IPS-NIHi7 (cell line): ENCODE measurements at regions not wholly inside any gene's neighbourhood (a gene's known extent, or its start where the extent isn't known, plus 50 kb on each side); places are given as distances from the start of the nearest gene placed in this dataset.
A peak's percentile ranks its signal among the peaks of the same experiment; 100 is the strongest.

ENCODE experiments used
- DNase-seq: peaks from one replicate; pipeline ENCODE4 v3.0.0; 2012; ENCODE audit warnings: mixed read lengths; ENCODE audit errors: extremely low spot score

DNA sequence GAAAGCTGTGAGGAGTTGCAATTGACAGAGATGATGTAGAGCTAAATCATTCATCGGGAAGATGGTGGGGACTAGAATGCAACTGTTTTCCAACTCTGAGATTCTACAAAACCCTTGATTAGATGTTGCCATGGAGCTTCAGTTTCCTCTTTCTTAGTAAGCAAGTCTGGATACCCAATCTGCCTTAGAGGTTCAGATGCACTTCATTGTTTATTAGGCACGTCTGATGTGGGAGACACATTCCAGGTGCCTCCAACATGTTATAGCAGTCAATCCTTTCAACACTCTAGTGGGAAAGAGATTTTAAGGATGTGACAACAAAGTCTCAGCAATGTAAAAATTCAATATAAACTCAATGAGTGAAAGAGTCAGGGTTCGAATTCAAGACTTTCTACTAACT is 291.3 kb upstream of the PHYHIPL start:
- DNase-seq: no peak

DNA sequence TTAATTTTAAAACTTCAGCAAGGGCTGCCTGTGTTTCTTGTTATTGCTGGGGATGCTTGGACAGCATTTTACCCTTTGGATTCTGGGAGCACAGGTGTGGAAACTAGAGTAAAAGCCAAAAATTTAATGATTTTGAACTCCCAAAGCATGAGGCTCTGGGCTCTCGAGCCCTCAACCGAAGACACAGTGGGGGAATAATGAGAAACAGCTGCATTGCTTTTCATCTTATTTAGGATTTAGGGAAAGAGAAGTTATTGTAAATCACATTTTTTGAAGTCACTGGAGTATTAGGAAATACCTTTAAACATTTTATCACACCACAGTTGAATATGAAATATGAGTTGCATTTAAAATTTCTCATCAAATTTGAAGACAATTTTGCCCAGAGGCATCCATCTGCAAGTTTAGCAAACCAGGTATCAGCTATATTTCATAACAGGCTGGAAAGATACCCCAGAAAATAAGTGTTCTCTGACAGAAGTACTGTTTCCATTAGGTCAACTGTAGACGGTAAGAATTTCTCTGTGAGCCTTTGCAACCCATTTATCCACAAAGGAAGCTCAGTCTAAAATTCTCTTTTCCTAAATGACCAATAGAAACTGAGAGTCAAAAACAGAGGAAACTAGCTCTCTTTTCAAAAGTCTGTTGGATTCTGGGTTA is 290.6 kb upstream of the PHYHIPL start:
- DNase-seq: no peak

DNA sequence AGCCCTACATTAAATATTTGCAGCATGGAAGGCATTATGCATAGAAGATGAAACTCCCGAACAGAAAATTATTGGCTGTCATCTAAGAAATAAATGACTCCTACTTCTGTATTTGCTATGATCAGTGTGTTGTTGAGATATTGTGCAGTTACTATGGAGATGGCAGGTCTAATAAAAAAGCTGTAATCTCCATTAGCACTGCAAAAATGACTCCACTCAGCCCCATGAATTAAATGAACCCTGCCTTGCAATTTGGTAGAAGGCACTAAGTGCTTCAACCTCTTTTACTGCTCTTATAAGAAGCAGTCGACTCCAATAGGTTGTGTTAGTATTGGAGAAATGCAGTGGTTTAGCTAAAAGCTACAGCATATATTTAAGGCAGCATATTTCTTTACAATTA is 290.0 kb upstream of the PHYHIPL start:
- no peak for DNase-seq

DNA sequence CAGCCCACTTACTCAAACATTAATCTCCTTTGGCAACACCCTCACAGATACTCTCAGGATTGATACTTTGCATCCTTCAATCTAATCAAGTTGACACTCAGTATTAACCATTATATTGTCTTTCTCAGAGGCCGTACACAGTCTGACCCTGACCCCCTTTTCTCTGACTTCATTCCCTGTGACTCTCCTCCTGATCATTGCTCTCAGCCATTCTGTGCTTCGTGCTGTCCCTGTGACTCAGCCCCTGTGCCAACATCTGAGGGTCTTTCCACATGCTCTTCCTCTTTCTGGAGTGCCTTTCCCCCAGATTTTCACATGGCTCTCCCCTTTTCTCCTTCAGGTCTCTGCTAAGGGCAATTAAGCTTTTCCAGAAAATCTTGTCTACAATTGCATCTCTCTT is 289.0 kb upstream of the PHYHIPL start:
- DNase-seq: no peak

DNA sequence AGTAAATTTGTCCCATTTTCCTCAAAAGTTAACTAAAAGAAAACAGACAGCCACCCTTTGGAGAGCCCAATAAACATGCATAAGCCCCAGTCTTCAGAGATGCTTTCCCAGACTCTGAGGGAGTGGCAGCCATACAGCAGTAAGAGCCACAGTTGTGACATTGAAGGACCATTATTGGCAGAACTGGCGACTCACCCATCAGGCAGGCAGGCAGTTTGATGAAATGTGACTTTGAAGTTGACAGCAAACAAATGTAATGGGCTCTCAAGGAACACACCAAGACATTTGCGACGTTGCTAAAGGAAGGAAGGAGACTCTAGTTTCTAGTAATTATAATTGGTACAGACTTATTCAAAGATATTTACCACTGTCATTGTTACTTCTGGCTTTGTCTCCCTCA is 287.5 kb upstream of the PHYHIPL start:
- no peak for DNase-seq

DNA sequence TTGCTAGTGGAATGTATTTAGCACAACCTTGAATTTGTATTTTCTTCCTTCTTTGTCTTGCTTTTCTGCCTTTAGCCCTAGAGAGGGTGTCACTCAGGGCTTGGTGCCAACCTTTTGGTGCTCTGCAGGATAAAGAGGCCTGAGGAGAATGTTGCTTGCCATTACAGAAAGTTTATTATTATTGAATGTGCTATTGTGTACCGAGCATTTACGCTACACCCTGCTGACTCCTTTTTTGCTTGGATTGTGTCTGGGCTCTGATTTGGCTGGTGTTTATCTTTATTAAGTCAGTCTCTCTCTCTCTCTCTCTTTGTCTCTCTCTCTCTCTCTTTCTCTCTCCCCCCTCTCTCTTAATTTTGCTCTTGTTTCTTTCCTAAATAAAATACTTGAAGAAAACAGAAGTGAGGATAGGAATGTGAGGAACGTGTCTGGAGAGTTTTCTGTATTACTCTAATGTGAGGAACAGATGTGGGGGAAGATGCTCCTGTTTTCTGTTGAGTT is 284.4 kb upstream of the PHYHIPL start:
- no peak for DNase-seq

DNA sequence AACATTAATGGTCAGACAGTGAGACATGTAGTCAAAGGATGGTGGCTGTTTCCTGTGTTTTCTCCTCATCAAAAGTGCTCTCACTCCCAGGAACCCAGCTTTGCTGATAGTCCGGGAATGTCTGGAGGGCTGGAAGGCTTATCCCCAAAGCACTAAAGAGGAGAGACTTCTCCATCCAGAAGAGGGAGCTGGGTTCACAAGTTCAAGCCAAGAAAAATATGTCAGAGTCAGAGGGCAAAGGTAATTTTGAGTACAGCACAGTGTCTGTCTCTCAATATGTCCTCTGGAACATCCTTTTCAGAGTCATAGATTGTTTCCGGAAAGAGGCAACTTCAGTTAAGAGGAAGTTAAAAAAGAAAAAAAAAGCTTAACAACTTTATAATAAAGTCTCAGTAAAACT is 281.5 kb upstream of the PHYHIPL start:
- peak; percentile 39 for DNase-seq

DNA sequence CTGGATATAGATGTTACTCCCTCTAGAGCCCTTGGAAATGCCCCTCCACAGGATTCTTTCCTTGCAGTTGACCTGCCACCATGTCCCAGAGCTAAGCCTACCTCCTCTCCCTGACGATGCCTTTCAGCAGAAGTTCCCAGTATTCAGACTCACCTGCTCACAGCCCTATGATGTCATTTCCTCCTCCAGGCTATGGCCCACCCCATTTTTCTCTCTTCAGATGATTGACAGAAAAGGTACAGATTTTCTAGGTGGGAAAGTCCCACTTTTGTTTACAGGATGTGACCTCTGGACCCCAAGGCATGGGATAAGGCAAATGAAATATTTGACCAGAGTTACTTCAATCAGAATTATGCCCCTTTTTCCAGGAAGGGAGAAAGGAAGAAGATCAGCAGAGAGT is 280.2 kb upstream of the PHYHIPL start:
- DNase-seq: no peak

DNA sequence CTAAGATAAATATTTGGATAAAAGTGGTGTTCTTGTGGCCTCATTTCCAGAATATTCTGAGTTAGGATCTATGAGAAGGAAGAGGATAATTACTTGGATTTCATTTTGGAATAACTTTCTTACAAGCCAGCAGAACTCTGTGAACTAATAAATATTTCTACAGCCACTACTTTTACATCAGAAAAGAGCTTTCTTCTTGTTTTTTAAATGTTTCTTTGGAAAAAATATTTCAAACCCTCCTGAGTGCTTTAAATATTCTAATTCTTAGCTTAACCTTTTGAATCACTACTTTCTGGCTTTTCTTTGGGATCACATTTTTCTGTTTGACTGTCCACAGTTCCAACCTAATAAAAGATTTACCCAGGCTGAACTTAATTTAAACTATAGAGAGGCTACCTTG is 279.2 kb upstream of the PHYHIPL start:
- DNase-seq: no peak

DNA sequence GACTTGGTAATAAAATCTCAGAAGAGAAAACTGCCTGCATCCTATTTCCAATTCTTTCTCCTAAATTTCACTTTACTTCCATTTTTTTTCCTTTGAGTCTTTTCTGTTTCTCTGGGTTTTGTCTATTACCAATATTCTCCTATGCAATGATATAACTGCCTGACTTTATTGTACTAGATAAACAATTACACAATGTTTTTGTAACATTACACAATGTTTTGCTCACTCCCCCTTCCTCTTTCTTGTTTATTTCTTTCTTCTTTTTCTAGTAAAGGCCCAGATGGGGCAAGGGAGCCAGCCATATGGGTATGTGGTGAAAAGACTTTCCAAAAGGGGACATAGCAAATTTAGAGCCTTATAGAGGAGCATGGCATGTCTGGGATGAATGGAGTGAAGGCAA is 278.7 kb upstream of the PHYHIPL start:
- DNase-seq: no peak

DNA sequence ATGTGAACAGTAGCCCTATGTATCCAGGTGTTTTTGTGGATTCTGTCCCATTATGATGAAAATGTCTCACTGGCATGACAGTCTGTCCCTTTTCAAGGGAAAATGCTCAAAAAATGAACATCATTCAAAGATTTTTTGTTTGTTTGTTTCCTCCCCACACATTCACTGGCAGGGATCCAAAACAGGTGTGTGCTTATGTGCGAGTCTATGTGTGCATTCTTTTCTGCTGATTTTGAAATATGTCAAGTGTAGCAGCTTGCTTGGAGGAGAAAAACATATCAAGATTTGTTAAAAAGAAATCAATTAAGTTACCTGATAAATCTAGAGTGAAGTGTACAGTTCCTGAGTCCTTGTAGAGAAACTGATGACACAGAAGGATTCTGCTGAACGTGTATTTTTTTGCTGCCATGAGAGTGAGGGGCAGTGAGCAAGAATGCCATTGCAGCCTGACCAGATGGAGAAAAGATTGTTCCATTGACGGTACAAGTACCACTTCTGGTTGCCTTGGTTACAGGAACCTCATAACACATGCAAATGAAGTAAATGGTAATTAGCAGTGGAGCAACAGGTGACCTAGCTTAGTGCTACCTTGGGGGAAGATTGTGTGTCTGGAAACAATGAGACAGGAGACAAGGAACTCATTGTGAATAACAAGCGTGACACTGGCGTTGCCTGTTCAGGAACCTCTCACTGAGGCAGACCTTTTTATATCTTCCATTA is 277.4 kb upstream of the PHYHIPL start:
- DNase-seq: no peak

DNA sequence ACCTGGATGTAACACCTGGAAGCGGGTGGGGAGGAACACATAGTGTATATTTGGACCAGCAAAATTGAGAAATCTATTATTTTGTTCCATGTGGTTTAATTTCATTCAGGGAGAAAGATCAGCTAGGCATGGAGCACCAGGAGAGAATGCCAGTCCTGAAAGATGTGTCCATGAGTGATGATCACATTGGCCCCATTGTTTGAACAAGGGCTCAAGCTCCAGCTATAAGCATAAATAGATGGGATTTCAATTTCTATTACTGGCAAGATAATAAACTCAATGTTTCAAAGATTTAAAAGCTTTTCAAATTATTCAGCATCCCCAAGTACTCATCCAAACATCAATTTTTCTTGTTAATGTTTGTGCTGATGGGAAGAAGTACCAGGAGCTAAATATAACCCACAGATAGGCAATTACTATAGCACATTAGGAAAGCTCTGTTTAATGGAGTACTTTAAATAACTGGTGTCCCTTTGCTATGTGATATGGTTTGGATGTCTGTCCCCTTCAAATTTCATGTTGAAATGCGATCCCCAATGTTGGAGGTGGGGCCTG is 275.3 kb upstream of the PHYHIPL start:
- no peak for DNase-seq

DNA sequence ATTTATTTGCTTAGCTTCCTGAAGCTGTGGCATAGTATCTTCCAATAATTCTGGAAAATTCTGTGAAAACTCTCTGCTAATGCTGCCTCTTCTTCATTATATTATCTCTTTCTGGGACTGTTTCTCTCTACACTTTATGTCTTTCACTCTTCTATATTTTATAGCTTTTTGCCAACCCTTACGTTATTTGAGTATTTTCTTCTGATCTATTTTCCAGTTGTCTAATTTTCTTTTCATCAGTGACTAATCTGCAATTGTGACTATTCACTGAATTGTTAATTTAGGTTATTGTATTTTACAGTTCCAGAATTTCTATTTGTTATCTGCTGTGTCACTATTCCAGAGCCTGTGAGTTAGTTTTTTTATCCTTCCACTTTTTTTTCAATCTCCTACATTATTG is 273.4 kb upstream of the PHYHIPL start:
- no peak for DNase-seq

DNA sequence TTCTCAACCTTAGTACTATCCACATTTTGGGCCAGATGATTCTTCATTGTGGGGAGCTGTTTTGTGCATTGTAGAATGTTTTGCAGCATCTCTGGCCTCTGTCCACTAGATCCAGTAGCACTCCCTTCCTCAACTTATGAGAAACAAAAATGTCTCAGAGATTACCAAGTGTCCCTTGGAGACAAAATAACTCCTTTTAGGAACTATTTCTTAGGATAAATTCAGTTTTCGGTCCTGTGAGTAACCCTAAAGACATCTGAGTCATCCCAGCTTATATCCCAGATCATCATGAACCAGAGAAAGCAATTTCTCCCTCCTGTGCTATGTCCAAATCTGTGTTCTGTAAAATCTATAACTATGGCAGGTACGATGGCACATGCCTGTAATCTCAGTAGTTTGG is 266.6 kb upstream of the PHYHIPL start:
- DNase-seq: no peak

DNA sequence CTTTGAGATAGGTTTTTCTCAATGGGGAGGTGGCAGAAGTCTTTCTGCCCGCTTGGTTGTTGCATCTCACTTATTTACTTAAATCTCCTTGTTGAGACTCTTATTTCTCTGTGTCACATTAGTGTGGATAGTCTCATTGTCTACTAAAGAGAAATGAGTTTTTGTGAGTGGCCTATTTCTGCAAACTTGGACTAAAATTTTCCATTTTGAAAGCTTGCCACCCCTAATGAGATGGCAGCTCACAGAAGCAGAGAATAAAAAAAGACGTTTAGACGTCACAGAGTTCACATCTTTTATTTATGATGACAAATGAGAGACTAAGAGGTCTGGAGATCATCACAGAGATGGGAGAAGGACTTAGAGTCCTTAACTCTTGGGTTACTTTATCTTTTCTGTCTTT is 262.7 kb upstream of the PHYHIPL start:
- no peak for DNase-seq

DNA sequence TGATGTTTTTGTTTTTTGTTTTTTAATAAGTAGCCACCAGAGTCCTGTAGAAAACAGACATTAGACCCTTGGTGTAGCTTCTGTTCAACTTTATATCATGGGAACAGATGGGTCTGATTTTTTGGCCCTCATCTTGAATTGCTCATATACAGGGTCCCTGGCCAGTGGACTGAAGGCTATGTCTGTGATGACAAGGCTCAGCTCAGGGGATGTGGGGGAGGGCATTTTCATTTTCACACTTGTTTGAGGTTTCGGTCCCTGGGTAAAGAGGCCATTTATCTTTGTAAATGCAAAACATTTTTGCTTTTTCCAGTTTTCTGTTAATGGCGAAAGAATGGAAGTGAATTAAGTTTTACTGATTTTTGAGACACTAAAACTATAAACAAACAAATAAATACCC is 257.6 kb upstream of the PHYHIPL start:
- DNase-seq: no peak

DNA sequence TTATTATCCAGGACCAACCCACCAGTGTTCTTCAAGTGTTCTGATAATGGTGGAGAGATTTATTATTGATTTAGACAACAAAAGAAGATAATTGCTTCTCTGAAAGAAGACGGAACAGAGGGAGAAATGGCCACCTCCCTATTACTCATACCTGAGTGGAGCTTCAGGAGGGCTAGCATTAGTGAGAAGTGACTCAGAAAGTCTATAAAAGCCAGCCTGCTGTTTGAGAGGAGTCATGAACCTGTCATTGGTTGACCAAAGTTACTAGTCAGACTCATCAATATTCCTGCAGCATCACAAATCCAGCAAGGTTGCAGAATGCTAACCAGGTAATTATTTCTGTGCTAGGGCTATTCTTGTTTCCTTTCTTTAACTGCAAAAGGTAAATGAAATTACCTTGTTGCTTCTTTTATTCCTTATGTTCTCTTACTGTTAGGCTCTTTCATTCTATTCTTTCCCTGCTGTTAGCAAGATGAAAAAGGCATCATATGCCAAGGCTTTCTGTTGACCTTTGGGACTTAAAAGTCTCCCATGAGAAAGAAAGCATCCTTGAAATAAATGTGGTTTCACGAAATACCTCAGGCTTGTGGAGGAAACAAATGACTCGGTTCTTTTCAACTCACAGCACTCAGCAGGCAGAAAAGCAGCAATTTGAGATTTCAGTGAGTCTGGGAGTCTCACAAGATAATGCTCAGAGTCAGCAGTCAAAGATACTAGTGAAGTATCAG is 256.4 kb upstream of the PHYHIPL start:
- DNase-seq: no peak

DNA sequence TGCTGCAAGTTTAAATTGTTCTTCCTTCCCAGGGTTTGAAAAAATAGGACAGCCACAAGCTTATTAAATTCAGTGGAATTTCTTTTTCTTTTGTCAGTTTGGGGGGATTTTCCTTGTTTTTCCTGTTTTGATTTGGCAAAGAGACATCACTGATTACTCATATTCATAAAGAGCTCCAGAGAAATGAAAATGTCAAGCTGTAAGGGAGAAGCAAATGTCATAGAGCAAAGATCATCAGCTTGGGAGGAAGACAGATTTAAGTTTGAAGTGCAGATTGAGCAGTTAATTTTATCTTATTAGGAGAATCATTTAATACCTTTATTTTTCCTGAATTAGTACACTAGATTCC is 255.8 kb upstream of the PHYHIPL start:
- DNase-seq: no peak

DNA sequence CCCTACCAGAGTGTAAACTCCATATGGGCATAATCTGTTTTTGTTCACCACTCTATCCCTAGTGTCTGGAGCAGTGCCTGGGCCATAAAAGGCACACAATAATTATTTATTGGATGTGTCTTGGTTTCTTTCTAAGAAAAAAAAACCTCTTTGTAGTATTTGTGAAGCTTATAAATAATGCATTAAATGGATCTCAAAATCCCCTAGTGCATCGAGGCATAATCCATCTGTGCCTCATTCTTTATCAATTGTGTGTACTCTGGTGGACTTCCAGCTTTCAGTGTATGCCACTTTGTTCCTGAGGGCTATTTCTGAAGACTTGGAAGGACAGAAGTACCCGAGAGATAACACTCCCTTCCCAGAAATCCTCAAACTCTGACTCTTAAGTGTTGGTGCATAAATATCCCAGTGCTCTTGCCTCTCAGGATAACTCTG is 255.0 kb upstream of the PHYHIPL start:
- no peak for DNase-seq

DNA sequence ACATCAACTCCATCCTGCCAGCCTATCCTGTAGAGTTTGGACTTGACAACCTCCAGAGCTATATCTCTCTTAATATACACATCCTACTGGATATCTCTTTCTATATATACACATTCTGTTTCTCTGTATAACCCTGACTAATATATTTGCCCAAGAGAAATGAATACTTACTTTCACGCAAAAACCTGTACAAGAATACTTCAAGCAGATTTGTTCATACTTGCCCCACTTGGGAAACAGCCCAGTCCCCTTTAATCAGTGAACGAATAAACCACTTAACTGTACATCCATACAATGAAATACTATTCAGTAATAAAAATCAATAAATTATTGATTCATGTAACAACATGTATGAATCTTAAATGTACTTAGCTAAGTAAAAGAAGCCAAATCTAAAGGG is 251.1 kb upstream of the PHYHIPL start:
- DNase-seq: no peak

DNA sequence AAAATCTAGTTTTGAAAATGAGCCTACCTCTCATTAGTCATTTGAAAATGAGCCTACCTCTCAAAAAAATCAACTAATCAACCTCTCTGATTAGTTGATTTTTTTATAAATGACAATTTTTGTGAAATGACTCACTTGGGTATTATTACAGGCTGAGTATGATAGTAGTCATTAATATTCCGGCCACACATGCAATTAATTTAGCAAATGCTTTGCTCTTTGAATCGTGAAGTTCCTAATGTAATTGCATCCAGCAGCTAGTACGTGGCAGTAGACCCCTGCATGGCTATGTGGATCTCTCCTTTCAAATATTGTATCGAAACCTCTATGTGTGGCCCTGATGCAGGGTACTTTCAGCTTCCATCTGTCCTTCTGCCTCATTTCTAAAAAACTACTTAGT is 245.9 kb upstream of the PHYHIPL start:
- DNase-seq: no peak

DNA sequence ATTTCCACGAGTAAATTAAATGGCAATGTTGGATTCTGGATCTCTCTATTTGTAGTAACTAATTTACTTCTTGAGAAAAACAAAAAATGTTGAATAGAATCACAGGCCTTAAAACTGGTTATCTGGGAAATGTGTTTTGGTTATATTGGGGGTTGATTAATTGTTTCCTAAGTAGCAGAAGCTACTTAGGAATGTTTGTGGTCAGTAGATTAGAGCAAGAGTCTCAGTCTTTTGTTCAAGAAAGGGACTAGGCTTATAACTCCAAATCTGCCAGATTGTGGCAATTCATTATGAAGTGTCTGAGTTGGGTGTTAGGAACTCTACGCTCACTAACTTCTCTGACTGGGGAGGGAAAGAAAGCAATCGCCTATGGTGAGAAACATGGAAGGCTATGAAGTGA is 244.3 kb upstream of the PHYHIPL start:
- DNase-seq: no peak
